Mammary epithelial cell (primary cell): ENCODE measurements at regions not wholly inside any gene's neighbourhood (a gene's known extent, or its start where the extent isn't known, plus 50 kb on each side); places are given as distances from the start of the nearest gene placed in this dataset.

Experiments used
- EZH2 ChIP-seq: IDR thresholded peaks from 2 replicates; pipeline ENCODE4 v1.6.1; 2012; ENCODE audit warnings: low read length, inconsistent platforms, borderline replicate concordance
- TF ChIP-seq, protein P1 (sequence below), 2 donors: IDR thresholded peaks in 1 of 2; conservative IDR thresholded peaks in 1 of 2; 2 replicates each; pipeline ENCODE4 v1.5.1; 2011 to 2012; ENCODE audit warnings: inconsistent platforms in 2 of 2, low read length in 2 of 2, mild to moderate bottlenecking in 2 of 2, control low read depth in 1 of 2, low read depth in 1 of 2; ENCODE audit not compliant: insufficient read depth in 1 of 2; ENCODE audit errors: extremely low read depth in 1 of 2

- TF ChIP-seq, protein P1, sequence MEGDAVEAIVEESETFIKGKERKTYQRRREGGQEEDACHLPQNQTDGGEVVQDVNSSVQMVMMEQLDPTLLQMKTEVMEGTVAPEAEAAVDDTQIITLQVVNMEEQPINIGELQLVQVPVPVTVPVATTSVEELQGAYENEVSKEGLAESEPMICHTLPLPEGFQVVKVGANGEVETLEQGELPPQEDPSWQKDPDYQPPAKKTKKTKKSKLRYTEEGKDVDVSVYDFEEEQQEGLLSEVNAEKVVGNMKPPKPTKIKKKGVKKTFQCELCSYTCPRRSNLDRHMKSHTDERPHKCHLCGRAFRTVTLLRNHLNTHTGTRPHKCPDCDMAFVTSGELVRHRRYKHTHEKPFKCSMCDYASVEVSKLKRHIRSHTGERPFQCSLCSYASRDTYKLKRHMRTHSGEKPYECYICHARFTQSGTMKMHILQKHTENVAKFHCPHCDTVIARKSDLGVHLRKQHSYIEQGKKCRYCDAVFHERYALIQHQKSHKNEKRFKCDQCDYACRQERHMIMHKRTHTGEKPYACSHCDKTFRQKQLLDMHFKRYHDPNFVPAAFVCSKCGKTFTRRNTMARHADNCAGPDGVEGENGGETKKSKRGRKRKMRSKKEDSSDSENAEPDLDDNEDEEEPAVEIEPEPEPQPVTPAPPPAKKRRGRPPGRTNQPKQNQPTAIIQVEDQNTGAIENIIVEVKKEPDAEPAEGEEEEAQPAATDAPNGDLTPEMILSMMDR (conservative IDR thresholded peaks at IDR 0.05 in 1 of 2, IDR thresholded peaks at IDR 0.05 in 1 of 2; ENCODE audit: extremely low read depth in 1 of 2, insufficient read depth in 1 of 2, low read depth in 1 of 2, low read length in 2 of 2), result no peak
- no peak for TF ChIP-seq EZH2
Measured at GRCh38 chr6:94401311-94401710, 982.0 kb upstream of the EPHA7 start.
